ENCODE measurements at regions not wholly inside any gene's neighbourhood (a gene's known extent, or its start where the extent isn't known, plus 50 kb on each side); places are given as distances from the start of the nearest gene placed in this dataset.

DNA sequence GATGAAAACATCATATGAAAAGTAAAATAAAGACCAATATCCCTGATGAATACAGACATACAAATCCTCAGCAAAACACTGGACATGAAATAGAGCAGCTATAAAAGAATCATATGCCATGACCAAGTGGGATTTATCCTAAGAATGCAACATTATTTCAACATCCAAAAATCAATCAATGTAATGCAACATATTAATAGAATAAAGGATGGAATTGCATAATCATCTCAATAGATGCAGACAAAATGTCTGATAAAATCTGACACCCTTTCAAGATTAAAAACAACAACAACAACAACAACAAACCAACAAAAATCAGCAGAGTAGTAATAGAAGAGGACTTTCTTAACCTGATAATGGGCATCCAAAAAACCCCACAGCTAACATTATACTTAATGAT is 63.8 kb upstream of the IL1R1 start:
- no peaks in the 10 kb centered on the region for H3K27me3 Mint-ChIP-seq
- peaks cover 22% of the 10 kb centered on the region for H3K4me1 Mint-ChIP-seq
- peaks cover 4% of the 10 kb centered on the region for H3K36me3 Mint-ChIP-seq
- no peak overlapping the region for H3K27ac Mint-ChIP-seq
- peaks cover 5% of the 10 kb centered on the region for H3K9me3 Mint-ChIP-seq
- DNase-seq, result no peak
- H3K4me3 Mint-ChIP-seq, result no peak overlapping the region
- POLR2A ChIA-PET, result no interaction called here
- no peak for ATAC-seq (ENCODE audit: low read depth)

DNA sequence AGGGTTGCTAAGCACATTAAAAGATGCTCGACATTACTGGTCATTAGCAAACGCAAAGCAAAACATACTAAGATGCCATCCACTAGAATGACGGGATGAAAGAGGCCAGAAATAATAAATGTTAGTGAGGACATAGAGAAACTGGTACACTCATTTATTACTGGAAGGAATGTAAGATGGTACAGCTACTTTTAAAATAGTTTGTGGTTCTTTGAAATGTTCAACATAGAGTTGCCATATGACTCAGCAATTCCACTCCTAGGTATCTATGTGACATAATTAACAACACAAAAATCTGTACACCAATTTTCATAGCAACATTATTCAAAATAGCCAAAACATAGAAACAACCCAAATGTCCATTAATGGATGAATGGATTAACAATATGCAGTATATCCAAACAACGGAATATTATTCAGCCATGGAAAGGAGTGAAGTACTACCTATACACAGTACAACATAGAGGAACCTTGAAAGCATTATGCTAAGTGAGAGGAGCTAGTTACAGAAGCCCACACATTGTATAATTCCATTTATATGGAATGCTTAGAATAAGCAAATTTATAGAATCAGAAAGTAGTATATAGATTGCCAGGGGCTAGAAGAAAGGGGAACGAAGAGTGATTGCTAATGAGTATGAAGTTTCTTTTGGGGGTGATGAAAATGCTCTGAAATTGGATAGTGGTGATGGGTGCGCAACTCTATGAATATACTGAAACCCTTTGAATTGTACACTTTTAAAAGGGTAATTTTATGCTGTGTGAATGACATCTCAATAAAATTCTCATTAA is 61.9 kb upstream of the IL1R1 start:
- no peak overlapping the region for H3K4me3 Mint-ChIP-seq
- no peak for ATAC-seq (ENCODE audit: low read depth)
- H3K4me1 Mint-ChIP-seq, result peaks cover 18% of the 10 kb centered on the region
- peaks cover 4% of the 10 kb centered on the region for H3K36me3 Mint-ChIP-seq
- no peak overlapping the region for H3K27ac Mint-ChIP-seq
- no peak for DNase-seq
- no peaks in the 10 kb centered on the region for H3K27me3 Mint-ChIP-seq
- peaks cover 6% of the 10 kb centered on the region for H3K9me3 Mint-ChIP-seq
- POLR2A ChIA-PET, result no interaction called here

DNA sequence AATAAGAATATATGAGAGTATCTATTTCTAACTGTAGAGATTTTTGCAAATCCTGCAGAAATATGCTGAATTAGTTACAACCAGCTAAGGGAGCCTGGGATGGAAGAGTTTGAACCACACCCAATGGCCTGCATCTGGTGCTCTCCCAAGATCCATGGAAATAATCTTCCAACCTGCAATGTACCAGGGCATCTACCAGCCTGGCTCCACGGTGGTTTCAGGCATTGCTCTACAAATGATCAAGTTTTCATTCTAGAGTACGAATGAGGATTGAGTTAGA is 61.4 kb upstream of the IL1R1 start:
- ATAC-seq (ENCODE audit: low read depth) (no peak), DNase-seq (no peak)
- POLR2A ChIA-PET, result no interaction called here
- no peak overlapping the region for H3K27ac Mint-ChIP-seq
- peaks cover 4% of the 10 kb centered on the region for H3K36me3 Mint-ChIP-seq
- peaks cover 6% of the 10 kb centered on the region for H3K9me3 Mint-ChIP-seq
- no peak overlapping the region for H3K4me3 Mint-ChIP-seq
- no peaks in the 10 kb centered on the region for H3K27me3 Mint-ChIP-seq
- peaks cover 18% of the 10 kb centered on the region for H3K4me1 Mint-ChIP-seq

GRCh38 chr2:102081606-102082005 is 60.9 kb upstream of the IL1R1 start:
- POLR2A ChIA-PET, result no interaction called here
- peaks cover 6% of the 10 kb centered on the region for H3K9me3 Mint-ChIP-seq
- H3K27me3 Mint-ChIP-seq, result no peaks in the 10 kb centered on the region
- H3K4me1 Mint-ChIP-seq, result peaks cover 18% of the 10 kb centered on the region
- ATAC-seq (ENCODE audit: low read depth) (no peak), DNase-seq (no peak)
- H3K27ac Mint-ChIP-seq, result no peak overlapping the region
- H3K4me3 Mint-ChIP-seq, result no peak overlapping the region
- H3K36me3 Mint-ChIP-seq, result peaks cover 4% of the 10 kb centered on the region

GRCh38 chr2:102082571-102083392 is 59.8 kb upstream of the IL1R1 start:
- POLR2A ChIA-PET, result no interaction called here
- DNase-seq (peak; percentile 39), ATAC-seq (ENCODE audit: low read depth) (peak; percentile 87)
- Mint-ChIP-seq H3K36me3 (peaks cover 3% of the 10 kb centered on the region), H3K27ac (peak overlapping the region; percentile 47), H3K27me3 (no peaks in the 10 kb centered on the region), H3K9me3 (peaks cover 8% of the 10 kb centered on the region), H3K4me1 (peaks cover 18% of the 10 kb centered on the region), H3K4me3 (peak overlapping the region; percentile 52)

DNA sequence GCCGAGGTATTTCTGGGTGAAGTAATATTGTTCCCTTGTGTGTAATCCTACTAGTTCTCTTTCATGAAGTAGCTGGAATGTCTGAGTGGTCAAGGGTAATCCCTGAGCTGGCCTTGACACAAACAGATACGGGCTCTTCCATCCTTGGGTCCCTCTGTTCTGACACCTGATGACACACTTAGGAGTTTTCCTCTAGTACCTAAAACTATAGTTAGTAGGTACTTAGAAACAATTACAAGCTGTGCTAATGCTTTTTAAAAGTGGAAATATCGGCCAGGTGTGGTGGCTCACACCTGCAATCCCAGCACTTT is 59.2 kb upstream of the IL1R1 start:
- Mint-ChIP-seq H3K4me1 (peaks cover 18% of the 10 kb centered on the region), H3K36me3 (peaks cover 3% of the 10 kb centered on the region), H3K4me3 (no peak overlapping the region), H3K27ac (no peak overlapping the region), H3K27me3 (no peaks in the 10 kb centered on the region), H3K9me3 (peaks cover 10% of the 10 kb centered on the region)
- POLR2A ChIA-PET, result no interaction called here
- ATAC-seq (ENCODE audit: low read depth) (no peak), DNase-seq (no peak)

DNA sequence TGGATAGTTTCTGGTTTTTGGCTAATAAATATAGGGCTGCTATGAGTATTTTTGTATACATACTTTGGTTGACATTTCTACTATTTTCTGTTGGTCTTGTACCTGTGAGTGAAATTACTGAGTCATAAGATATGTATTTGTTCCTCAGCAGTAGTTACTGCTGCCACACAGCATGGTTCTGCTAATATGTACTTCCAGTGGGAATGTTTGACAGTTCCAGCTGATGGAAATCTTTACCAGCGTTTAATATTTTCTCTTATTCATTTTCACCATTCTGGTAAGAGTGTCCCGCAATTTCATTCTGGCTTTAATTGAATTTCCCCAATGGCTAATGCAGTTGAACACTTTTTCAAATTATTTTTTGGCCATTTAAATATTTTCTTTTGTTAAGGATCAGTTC is 57.9 kb upstream of the IL1R1 start:
- ATAC-seq (ENCODE audit: low read depth) (no peak), DNase-seq (no peak)
- POLR2A ChIA-PET, result no interaction called here
- no peaks in the 10 kb centered on the region for H3K27me3 Mint-ChIP-seq
- peaks cover 2% of the 10 kb centered on the region for H3K36me3 Mint-ChIP-seq
- H3K9me3 Mint-ChIP-seq, result peaks cover 8% of the 10 kb centered on the region
- no peak overlapping the region for H3K4me3 Mint-ChIP-seq
- no peak overlapping the region for H3K27ac Mint-ChIP-seq
- peaks cover 18% of the 10 kb centered on the region for H3K4me1 Mint-ChIP-seq

DNA sequence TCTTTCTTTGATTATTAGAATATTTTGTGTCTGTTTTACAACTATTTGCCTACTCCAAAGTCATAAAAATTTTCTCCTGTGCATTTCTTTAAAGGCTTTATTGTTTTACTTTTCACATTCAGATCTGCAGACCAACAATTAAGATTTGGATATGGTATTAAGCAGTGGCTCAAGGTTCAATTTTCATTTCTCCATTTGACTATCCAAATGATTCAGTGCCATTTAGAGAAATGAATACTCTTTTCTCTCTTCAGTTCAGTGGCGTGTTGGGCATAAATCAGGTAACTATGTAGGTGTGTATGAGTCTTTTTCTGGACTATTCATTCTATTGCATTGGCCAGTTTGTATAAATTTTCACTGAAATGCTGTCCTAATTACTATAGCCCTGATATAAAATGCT is 57.3 kb upstream of the IL1R1 start:
- peaks cover 18% of the 10 kb centered on the region for H3K4me1 Mint-ChIP-seq
- ATAC-seq (ENCODE audit: low read depth) (no peak), DNase-seq (no peak)
- no peaks in the 10 kb centered on the region for H3K27me3 Mint-ChIP-seq
- H3K9me3 Mint-ChIP-seq, result peaks cover 10% of the 10 kb centered on the region
- H3K4me3 Mint-ChIP-seq, result no peak overlapping the region
- POLR2A ChIA-PET, result no interaction called here
- peaks cover 2% of the 10 kb centered on the region for H3K36me3 Mint-ChIP-seq
- H3K27ac Mint-ChIP-seq, result no peak overlapping the region

DNA sequence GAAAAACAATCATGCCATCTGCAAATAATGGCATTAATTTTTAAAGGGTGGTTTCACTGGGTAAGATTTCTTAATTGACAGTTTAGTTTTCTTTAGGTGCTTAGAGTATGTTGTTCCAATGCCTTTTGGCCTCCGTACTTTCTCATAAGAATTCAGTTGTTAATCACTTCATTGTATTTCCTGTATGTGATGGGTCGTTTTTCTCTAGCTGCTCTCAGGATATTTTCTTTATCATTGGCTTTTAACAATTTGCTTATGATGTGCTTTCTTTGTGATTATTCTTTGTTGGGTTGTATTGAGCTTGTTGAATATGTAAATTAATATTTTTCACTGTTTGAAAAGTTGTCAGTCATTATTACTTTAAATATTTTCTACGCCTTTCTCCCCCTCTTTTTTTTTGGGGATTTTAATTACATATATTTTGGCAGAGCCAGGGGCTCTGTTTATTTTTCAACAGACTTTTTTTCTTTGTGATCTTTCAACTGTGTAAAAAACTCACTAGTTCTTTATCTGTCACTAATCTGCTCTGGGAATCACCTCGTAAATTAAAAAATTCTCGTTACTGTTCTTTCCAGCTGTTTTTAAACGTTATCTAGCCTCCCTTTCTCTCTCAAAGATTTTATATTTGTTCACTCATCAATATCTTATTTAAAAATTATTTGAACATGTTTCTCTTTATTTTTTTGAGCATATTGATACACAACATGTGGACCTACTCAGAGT is 56.2 kb upstream of the IL1R1 start:
- DNase-seq (no peak), ATAC-seq (ENCODE audit: low read depth) (no peak)
- no peak overlapping the region for H3K27ac Mint-ChIP-seq
- no peak overlapping the region for H3K4me3 Mint-ChIP-seq
- peaks cover 9% of the 10 kb centered on the region for H3K9me3 Mint-ChIP-seq
- peaks cover 2% of the 10 kb centered on the region for H3K36me3 Mint-ChIP-seq
- H3K27me3 Mint-ChIP-seq, result peaks cover 3% of the 10 kb centered on the region
- H3K4me1 Mint-ChIP-seq, result peaks cover 12% of the 10 kb centered on the region
- POLR2A ChIA-PET, result interaction anchor here (0.6 kb wide), 1 partner anchor 420 kb away, joined by 3 read pairs; no protein-coding TSS in a partner anchor

GRCh38 chr2:102091121-102091520 is 51.4 kb upstream of the IL1R1 start:
- ATAC-seq (ENCODE audit: low read depth), result no peak
- H3K27ac Mint-ChIP-seq, result no peak overlapping the region
- no peak for DNase-seq
- H3K4me1 Mint-ChIP-seq, result no peaks in the 10 kb centered on the region
- POLR2A ChIA-PET, result no interaction called here
- H3K9me3 Mint-ChIP-seq, result peaks cover 12% of the 10 kb centered on the region
- H3K4me3 Mint-ChIP-seq, result no peak overlapping the region
- H3K36me3 Mint-ChIP-seq, result peaks cover 2% of the 10 kb centered on the region
- peaks cover 8% of the 10 kb centered on the region for H3K27me3 Mint-ChIP-seq

DNA sequence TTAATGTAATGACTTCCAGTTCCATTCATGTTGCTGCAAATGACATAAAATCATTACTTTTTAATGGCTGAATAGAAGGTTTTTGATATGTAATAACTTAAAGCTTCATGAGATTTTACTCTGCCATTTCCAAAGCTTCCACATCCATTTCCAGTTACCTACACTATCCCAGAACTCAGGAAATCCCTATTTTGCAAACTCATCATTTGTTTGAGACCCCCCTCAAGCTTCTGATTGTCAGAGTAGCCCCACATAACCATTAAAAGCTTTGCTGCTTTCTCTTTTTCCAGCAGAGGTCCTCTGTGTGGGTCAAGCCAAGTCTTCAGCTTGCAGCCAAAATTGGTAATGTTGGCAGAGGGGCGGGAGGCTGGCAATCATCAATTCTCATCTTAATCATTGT is 50.6 kb upstream of the IL1R1 start:
- POLR2A ChIA-PET, result no interaction called here
- no peaks in the 10 kb centered on the region for H3K4me1 Mint-ChIP-seq
- peaks cover 8% of the 10 kb centered on the region for H3K27me3 Mint-ChIP-seq
- H3K9me3 Mint-ChIP-seq, result peaks cover 12% of the 10 kb centered on the region
- peaks cover 2% of the 10 kb centered on the region for H3K36me3 Mint-ChIP-seq
- H3K27ac Mint-ChIP-seq, result no peak overlapping the region
- no peak for DNase-seq
- H3K4me3 Mint-ChIP-seq, result no peak overlapping the region
- no peak for ATAC-seq (ENCODE audit: low read depth)

DNA sequence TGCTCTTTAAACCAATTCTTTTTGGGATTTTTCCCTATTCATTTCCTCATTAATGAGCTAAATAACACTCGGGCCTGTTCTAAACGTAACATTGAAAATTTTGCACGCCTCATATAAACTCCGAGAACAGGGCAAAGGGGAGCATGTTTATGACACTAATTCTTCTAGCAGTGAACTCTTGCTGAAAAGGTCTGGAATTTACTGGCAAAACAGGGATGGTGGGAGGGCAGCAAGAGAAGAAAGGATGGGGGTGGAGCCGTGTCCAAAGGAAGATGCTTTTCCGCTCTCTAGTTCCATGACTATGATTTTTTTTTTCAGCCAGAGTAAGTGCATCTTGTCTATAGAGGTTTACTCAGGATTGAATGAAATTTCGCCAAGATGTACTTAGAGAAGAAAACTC is 50.0 kb upstream of the IL1R1 start:
- POLR2A ChIA-PET, result no interaction called here
- no peaks in the 10 kb centered on the region for H3K4me1 Mint-ChIP-seq
- ATAC-seq (ENCODE audit: low read depth) (no peak), DNase-seq (no peak)
- H3K4me3 Mint-ChIP-seq, result no peak overlapping the region
- peaks cover 13% of the 10 kb centered on the region for H3K27me3 Mint-ChIP-seq
- peaks cover 11% of the 10 kb centered on the region for H3K9me3 Mint-ChIP-seq
- no peak overlapping the region for H3K27ac Mint-ChIP-seq
- peaks cover 2% of the 10 kb centered on the region for H3K36me3 Mint-ChIP-seq
